HG03280 (cell line): ENCODE measurements at regions not wholly inside any gene's neighbourhood (a gene's known extent, or its start where the extent isn't known, plus 50 kb on each side); places are given as distances from the start of the nearest gene placed in this dataset.

Source experiments
- ATAC-seq: cut with Tn5 transposase; IDR thresholded peaks from one replicate; pipeline ENCODE4 v1.9.1; 2021; ENCODE audit warnings: mild to moderate bottlenecking, moderate library complexity; ENCODE audit not compliant: unreplicated experiment

DNA sequence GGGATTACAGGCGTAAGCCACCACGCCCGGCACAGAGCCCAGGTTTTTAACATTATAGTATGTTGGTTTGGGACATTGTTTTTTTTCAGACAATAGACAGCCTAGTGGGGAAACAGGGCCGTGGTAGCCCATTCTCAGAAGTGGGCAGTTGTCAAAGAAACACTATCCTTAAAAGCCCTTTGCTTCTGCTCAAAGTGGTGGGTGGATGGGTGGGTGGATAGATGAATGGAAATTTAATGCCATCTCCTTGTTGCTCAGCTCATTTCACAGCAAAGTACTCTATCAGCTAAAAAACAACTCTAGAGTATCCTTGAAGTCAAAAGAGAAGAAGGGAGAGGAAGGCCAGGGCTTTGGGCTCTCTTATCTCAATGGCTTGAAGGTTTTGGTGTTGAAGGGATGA lies 137.8 kb downstream of the RRAGC start:
- ATAC-seq, result no peak

DNA sequence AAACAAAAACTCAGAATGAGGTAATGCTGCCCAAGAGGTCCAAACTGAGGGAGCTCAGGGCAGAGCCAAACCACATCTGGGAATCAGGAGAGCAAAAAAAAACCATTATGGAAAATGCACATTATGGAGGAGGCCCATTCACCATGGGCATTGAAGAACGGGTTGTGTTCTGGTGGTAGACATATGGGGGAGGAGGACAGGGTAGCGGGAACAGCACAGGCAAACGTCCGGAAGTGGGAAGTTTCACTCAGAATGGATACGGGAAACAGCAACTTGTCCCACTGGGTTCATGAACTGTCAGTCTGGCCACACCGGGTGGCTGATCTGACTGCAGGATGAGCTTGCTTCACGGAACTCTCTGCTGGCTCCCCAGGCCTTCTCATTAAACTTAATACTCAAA lies 139.7 kb downstream of the RRAGC start:
- no peak for ATAC-seq

DNA sequence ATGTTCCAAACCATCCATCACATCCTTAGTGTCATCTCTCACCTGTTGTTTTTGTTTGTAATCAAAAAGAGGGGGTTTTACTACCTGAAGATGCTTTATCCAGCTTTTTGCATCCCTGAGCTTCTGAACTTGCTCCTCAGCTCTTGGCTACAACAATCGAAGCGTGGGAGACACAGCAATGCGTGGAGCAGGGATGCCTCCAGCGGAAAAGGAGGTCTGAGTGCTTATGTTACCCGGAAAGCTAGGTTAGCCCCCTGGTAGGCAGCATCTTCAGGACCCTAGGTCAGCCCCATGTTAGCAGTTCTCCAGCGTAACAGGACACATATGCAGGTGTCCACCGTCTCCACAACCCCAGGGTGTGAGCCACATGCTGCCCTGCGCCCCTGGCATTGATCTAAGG lies 141.5 kb downstream of the RRAGC start:
- no peak for ATAC-seq

DNA sequence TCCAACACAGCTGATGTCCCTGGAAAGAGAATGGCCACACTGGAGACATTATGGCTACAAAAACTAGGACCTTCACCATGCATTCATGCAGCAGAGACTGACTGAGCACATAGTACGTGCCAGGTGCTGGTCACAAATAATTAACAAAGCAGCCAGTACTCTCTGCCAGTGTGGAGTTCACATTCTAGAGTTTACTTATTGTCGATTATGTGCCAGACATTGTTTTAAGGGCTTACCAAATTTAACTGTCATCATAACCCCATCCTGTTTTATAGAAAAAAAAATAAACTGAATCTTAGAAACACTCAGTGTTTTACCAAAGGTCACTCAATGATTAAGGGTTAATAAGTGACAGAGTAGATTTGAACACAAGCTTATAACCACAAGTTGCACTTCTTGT lies 143.3 kb downstream of the RRAGC start:
- no peak for ATAC-seq

DNA sequence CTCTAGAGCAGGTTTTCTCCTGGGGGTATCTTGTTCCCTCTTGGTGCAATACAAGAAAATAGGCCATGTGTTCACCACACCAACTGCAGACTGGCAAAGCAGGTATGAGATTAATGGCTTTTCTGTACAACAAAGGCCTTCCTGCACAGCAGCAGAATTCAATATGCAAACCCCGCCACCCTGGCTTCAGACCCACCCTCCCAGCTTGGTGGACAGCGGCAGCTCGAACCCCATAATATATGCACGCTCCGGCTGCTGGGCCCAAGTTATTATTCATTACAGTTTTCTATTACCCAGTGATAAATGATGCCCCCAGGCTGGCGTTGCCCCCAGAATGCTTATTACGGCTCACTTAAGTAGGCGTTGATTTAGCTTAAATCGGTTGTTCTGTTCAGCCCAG lies 144.2 kb downstream of the RRAGC start:
- ATAC-seq, result no peak

DNA sequence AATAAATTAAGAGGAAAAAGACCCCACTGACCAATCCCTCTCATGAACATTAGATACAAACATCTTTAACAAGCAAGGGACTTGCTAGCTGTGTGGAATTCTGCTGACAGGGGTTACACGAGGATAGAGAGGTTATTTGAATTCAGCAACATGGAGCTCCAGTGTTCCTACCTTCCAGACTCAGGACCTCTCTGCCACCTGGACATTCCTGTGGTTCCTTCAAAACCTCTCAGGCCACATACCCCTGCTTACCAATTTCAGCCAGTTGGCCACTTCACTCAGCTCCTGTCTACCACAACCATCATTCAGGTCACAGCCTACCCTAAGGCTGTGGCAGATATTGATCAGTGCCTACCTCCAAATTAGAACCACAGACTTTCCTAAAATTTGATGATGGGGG lies 147.5 kb downstream of the RRAGC start:
- ATAC-seq, result no peak

DNA sequence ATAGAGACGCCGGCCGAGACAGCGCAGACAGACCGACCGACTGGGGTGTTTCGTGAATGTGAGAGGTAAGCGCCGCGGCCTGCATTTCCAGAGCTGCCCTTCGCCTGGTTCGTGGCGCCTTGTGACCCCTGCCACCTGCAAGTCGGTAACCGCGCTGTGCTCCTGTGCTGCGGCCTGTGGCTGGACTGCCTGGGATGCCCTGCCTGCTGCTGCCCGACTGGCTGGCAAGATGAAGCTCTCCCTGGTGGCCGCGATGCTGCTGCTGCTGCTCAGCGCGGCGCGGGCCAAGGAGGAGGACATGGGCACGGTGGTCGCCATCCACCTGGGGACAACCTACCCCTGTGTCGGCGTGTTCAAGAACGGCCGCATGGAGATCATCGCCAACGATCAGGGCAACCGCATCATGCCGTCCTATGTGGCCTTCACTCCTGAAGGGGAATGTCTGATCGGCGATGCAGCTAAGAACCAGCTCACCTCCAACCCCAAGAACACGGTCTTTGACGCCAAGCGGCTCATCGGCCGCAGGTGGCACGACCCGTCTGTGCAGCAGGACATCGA lies 150.8 kb downstream of the RRAGC start:
- ATAC-seq, result no peak

DNA sequence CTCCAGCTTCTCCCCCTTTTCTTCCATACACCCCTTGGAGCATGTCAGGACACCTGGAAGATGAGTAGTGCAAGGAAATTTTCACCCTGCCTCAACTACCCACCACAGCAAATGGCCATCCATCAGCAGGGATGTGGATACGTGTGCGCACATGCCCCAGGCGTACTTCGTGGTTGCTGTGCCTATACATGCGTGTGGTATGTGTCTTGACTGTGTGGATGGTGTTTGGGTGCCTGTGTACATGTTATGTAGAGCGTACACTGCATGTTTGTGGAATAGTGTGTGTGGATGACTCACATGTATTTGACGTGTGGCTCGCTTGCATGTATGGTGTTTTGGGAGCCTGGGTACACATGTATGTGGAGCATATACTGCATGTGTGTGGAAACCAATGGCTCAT lies 158.5 kb downstream of the RRAGC start:
- ATAC-seq, result no peak

DNA sequence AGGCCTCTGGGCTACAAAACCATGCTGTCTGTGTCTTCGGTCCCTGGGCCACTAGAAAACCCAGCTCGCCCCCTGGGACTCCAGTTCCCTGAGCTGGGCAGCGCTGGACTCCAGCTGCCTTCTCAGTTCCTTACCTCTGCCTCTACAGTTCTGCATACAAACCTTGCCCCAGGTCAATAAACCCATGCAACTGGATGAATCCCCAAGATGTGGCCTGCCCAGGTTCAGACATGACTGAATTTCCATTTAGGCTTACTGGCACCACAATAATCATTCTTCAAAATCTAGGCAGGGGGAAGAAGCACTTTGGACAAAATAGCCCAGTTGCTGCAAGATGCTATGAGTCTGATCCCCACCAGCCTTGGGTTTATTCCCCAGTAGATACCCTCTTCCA lies 159.5 kb downstream of the RRAGC start:
- ATAC-seq, result no peak

DNA sequence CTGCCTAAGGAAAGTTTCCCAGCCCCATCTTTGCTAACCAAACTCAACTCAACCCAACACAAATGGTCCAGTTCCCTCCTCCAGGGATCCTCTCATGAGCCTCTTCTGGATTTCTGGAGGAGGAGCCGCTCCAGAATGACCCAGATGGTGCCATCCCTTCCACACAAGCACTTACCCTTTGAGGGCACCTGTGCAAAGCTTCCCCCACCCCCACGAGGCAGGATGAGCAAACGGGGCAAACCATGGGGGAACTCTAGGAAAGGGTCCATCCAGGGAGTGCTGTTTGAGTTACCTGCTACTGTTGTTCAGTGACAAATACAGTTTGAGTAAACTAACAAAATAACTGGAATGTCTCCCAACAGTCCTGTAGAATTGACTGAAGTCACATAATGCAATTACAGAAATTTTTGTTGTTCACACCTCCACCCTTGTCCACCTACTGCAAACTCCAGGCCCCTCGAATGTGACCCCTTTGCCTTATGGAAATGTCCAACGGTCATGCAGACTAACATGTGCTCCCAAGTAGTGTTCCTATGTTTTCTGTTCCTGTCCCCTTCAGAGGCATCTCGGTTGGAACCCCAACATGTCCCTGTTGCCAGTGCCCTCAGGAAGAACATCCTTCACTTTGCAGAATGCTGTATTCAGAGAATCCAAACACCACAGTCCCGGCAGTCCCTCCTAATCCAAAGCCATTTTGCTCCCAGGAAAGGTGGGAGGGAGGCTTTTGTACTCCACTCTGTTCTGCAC lies 160.1 kb downstream of the RRAGC start:
- no peak for ATAC-seq

DNA sequence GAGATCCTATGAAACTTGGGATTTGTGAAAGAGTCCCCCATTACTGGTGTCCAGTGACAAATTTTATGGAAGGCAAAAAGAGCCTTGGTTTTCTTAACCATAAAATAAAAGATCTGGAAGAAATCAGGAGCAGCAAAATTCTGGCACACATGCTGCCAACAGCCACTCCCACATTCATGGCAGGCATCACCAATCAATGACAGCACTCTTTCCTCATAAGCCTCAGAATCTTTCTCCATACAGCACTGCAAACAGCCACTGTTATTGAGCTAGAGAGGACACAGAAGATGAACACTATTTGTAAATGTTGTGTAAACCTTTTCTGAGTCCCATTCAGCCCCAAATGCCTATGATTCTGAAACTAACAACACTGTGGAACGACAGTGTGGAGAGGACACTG lies 162.2 kb downstream of the RRAGC start:
- ATAC-seq, result no peak

DNA sequence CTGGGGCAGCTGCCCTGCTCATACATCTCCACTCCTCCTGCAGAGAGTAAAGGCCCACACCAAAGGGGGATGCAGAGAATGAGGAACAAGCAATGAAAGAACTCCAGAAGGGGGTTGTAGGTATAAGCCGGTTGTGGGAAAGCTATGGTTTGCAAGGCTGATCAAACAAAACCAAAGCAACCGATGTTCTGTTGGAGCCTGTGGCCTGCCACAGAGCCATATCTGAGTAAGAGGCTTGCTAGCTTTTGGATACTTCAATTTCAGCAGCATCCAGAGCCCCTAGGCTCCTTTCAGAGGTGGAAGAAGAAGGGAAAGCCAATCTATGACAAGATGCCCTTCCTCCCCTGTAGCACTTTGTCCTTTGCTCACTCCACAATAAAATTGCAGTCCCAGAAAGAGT lies 163.2 kb downstream of the RRAGC start:
- no peak for ATAC-seq

DNA sequence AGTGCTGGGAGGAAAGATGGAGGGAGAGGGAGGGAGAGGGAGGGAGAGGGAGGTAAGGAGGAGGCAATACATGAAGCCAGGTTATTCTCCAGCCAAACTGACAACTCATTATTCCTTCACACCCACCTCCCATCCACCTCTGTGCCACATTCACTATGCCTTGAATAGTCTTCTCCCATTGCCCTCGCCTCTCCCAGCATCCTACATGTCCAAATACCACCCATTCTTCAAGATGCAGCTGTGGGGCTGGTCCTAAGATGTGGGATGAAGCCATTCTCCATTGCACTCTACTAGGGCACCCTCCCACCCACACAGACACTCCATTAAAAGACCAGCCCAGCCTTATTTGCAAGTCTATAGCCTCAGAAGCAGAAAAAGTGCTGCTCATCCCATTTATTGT lies 165.8 kb downstream of the RRAGC start:
- ATAC-seq, result no peak

DNA sequence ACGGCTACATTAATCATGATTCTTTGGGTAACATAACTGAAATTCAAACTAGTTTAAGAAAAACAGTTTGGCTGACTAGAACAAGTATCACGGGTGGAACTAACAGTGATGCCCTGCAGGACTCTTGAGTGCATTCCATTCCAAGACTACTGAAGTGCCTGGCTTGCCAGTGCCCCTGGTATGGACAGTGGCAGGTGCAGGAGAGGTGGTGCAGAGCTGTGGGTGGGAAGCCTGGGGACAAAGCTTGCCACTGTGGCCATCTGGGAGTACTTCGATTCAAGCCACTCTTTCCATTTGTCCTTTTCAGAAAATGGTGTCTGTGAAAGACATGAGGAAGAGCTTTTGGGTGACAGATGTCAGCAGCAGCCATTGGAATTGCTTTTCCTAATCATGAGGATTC lies 166.5 kb downstream of the RRAGC start:
- ATAC-seq, result no peak

DNA sequence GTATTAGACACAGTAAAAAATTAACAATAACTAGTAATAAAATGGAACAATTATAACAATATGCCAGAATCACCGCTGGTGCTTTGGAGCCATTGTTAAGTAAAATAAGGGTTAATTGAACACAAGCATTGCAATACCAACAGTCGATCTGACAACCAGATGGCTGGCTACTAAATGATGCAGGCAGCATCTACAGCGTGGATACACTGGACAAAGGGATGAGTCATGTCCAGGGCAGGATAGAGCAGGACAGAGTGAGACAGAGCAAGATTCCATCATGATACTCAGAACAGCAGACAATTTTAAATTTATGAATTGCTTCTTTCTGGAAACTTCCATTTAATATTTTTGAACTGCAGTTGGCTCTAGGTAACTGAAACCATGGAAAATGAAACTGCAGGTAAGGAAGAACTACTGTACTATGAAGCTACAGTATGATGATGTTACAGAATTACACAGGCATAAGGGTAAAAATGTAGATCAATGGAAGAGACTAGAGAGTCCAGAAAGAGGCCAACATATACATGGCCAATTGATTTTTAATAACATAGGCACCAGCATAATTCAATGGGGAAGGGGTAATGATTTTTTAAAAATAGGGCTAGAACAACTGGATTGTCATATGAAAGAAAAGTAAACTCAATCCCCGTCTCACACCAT lies 168.7 kb downstream of the RRAGC start:
- ATAC-seq, result no peak

DNA sequence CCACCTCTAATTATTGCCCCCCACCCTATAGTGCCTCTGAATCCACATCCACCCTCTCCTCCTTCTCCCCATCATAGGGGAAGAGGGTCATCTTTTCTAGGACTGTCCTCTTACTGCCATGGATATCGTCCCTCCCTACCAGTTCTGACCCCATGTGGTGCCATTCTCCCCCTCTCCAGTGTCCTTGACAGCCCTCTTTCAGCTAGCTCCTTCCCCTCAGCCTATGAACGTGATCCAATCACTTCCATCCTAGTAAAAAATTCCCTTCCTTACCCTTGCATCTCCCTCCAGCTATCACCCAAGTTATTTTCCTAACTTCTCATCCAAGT lies 172.7 kb downstream of the RRAGC start:
- no peak for ATAC-seq

DNA sequence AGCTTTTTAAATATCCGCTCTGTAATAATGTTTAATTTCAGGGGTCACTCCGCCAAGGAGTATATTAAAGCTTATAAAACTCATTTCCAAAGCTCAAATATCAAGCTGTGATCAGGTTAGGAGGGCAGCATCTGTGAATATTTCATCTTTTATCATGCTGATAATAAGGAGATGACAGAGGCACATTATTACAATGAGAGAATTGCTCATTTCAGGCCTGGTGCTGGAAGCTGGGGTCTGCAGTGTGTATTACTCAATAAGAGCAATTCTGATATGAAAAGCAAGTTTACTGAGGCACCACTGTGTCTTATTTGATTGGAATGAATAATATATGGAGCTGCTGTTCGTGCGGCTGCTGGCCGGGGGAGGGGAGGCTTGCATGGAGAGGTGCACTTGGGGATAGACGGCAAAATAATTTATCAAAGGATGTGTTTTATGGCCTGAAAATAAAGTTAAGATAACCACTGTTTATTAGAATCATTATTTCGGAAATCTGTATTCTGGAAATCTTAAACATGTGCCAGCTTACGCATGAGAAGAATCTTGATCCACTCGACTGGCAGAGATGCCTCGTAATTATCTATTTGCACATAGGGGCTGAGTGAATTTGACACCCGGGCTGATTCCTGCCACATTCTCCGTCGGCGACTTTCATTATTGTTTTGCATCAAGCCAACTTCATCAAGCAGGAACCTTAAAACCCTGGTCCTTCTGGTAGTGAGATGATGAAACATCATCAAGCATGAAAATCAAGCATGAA lies 173.2 kb downstream of the RRAGC start:
- ATAC-seq, result no peak

DNA sequence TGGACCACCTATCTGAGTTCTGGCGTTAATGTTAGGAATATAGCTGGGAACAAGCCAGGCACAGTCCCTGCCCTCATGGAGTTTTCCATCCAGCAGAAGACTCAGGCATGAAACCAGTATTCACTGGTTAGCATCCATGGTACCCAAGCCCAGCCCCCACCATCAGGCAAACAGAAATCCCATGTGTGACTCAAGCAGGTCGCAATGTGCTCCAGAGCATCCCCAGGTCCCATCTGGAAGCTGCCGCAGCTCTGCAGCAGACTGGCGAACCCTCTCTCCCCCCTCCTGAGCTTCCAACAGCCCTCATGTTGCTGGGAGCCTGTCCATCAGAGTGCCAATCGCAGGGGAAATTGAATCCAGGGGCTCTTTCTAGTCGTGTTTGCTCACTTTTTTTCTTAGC lies 174.2 kb downstream of the RRAGC start:
- ATAC-seq, result no peak

DNA sequence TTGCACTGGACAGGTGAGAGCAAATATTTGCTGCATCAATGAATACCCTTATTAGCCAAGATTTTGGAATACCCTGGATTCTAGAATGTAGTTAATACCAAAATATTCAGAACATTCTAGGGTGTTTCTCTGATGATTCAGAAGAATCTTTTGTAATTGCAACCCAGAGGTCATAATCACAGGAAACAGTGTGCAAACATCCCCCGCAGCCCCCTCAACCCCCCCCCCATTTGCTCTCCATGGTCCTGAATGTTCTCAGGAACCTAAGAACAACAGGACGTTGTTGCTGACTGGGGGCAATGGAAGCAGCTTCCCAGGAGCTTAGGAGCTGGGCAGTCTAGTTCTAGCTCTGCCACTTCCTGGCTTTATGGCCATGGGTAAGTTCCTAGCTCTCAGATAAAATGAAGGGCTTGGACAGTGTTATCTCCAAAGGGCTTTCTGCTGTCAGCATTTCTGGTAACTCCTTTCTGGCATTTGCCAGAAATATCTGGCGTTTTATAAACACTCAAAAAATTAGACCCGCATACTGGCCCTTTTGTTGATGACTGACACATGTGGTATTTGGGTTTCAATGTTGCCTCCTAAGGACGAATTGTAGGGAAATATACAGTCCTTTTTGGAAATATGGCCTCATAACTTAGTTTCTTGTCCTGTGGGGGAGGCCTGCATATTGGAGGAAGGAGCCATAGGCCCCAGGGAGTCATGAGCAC lies 178.6 kb downstream of the RRAGC start:
- ATAC-seq, result no peak

DNA sequence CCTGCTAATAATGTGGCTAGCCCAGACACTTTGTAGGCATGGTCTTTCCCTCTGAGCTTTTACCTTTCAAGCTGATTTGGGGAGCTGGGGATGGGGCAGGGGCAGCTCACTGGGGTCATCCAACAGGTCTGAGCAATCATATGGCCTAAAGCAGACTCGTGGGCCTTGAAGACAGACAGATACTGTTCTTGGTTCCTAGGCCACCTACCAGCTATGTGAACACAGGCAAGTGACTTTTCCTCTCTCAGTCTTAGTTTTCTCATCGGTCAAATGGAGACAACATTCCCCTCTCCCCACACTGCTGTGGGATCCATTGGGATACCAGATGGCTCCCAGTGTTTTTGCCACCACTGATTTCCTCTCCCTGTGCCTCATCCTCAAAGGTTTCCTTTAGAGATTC lies 181.8 kb downstream of the RRAGC start:
- no peak for ATAC-seq

DNA sequence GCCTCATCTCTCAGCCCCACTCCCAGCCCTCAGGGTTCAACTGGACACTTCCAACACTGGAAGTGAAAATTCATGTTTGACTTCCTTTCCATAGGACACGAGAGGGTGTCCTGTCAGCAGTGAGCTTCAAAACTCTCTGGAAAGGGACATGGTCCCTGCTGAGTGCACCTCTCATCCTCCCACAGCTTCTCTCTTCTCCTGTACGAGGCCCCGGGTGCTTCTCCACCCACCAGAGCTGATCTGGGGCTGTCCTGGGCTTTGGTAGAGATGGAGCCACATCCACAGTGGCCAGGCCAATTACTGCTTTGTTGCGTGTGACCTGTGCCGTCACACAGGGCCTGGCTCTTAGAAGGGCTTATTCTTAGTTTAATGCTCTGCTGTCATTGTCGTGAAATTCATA lies 182.3 kb downstream of the RRAGC start:
- no peak for ATAC-seq
